HL-60 (cell line): ENCODE measurements at regions not wholly inside any gene's neighbourhood (a gene's known extent, or its start where the extent isn't known, plus 50 kb on each side); places are given as distances from the start of the nearest gene placed in this dataset.

Experiments used
- CTCF ChIP-seq: IDR thresholded peaks from one replicate; pipeline ENCODE4 v1.5.1; 2011; ENCODE audit warnings: low read length, control low read depth, inconsistent platforms; ENCODE audit not compliant: insufficient read depth
- POLR2AphosphoS5 ChIP-seq: IDR thresholded peaks from 2 replicates; pipeline ENCODE4 v1.6.1; 2012; ENCODE audit warnings: low read depth
- REST ChIP-seq: IDR thresholded peaks from 2 replicates; pipeline ENCODE4 v1.6.1; 2012; ENCODE audit warnings: low read depth; ENCODE audit not compliant: insufficient replicate concordance

- no peak for TF ChIP-seq REST
- no peak for TF ChIP-seq CTCF
- no peak for TF ChIP-seq POLR2AphosphoS5
These were observed 120.8 kb downstream of the RPL22L1 start for GRCh38 chr3:170749185-170749584.
